Suppressor macrophage (primary cell): ENCODE measurements at regions not wholly inside any gene's neighbourhood (a gene's known extent, or its start where the extent isn't known, plus 50 kb on each side); places are given as distances from the start of the nearest gene placed in this dataset.
A peak's percentile ranks its signal among the peaks of the same experiment; 100 is the strongest.
"Not testable (repeated sequence)": the region's sequence is repeated elsewhere in the genome, so short reads cannot be mapped to it uniquely, and the experiment has no call there.

Source experiments
- DNase-seq, 4 experiments: peaks; one replicate each; pipeline ENCODE4 v3.0.0-alpha.2; 2020 to 2022

DNA sequence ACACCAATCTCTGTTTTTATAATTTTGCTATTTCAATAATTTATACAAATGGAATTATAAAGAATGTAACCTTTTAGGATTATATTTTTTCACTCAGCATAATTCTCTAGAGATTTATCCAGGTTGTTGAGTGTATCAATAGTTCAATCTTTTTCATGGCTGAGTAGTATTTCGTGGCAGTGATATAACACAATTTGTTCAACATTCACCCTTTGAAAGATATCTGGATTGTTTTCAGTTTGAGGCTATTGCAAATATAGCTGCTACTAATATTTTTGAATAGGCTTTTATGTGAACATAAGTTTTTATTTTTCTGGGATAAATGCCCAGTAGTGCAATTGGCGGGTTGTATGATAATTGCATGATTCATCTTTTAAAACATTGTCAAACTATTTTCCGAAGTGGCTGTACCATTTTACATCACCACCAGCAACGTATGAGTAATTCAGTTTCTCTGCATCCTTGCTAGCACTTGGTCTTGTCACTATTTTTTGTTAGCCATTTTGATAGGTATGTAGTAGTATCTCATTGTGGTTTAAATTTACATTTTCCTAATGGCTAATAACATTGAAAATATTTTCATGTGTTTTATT lies 55.6 kb upstream of the ABCD3 start:
- no peak for DNase-seq

DNA sequence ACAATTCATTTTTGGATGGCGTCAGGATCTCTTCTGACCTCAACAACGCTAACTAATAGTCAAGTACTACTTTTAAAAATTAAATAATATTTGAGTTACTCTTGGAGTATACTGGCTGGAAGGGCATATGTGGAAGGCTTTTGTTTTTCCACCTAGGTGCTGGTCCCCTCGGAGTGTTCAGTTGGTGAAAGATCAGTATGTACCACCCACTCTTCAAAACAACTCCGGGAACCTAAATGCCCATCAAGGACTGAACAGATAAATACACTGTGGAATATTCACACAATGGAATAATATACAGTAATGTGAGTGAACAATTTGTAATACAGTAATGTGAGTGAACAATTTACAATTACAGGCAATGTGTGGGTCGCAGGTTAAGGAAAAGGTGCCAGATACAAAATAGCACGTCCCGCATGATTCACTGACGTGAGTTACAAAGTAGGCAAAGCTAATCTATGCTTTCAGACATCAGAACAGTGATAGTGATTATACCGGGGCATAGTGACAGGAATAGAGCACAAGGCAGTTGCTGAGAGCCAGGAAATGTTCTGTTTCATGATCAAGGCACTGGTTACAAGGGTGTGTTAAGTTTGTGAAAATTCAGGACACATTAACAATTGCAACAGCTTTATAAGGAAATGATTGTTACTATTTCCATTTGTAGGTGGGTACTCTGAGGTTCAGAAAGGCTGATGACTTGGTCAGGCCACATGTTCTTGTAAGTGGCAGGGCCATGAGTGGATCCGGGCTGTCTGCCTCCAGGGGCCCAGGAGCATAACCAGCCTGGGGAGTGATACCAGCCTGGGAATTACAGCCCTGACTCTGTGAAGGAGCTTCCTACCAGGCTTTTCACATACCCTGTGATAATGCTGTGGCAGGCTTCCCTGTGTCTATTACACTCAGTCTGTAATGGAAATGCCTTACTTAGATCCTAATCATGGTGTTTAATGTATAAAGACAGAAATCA lies 59.3 kb upstream of the ABCD3 start:
- no peak for DNase-seq

- no peak for DNase-seq
These were observed 60.5 kb upstream of the ABCD3 start for GRCh38 chr1:94357661-94358060.

- DNase-seq: no peak
These were observed 62.7 kb upstream of the ABCD3 start for GRCh38 chr1:94355485-94355980.

GRCh38 chr1:94351481-94351880 lies 66.7 kb upstream of the ABCD3 start:
- no peak for DNase-seq

- no peak for DNase-seq
These were observed 67.8 kb upstream of the ABCD3 start for GRCh38 chr1:94350350-94350924.

DNA sequence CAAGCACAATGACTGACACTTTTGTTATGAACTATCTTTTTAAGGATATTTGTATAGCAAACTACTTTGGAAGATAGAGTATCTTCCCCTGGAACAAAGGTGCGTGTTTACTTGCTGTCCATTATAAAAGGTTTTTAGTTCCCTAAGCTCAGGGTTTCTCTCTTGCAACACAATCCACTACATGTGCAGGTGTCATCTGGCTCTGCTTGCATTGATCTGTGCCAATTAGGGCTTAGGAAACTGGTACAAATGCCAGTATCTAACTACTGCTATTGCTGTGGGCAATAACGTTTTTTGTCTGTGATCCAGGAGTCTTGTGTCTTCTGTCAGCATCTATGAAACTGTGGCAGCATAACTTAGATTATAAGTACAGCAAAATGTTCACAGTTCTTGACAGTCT lies 68.3 kb upstream of the ABCD3 start:
- DNase-seq: no peak

GRCh38 chr1:94348386-94348785 lies 69.8 kb upstream of the ABCD3 start:
- DNase-seq: not testable (repeated sequence)

DNA sequence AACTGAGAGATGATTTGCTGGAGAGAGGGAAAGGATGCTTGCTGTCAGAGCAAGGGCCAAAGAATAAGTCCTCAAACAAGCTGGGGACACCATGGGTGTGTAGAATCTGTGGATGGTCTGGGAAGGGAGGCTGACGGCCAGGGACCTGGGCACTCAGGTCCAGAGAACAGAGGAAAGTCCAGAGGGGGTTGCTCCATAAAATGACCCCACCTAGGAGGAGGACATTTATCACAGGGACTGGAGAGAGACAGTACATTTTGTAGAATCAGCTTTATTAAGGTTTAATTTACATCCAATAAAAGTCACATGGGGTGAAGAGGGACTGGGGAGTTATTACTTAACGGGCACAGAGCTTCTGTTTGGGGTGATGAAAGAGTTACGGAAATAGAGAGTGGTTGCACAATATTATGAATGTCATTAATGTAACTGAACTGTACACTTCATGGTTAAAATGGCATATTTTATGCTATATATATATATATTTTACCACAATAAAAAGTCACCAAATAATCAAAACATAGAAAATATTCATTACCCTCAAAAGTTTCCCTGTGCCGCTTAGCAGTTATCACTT lies 73.0 kb upstream of the ABCD3 start:
- peak; percentile 15 to 71 (median 44) for DNase-seq

GRCh38 chr1:94342416-94342815 lies 75.8 kb upstream of the ABCD3 start:
- no peak for DNase-seq

GRCh38 chr1:94339206-94339927 lies 78.8 kb upstream of the ABCD3 start:
- DNase-seq: peak; percentile 20 to 53 (median 51)

DNA sequence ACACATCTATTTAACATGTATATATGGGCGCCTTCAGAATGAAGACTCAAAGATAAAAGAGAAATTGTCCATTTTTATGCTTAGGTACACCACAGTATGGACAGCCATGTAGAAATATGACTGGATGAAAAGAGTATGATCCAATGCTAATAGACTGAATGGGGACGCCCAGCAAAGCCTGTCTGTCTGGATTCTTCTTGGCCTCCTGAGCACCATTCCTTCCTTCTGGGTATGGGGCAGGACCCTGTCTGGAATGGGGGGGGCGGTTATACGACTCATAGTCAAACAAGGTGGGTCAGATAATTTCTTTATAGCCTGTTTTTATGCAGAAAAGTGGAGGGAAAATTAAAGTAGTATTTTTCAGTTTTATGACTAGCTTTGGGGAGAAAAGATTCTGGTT lies 81.2 kb upstream of the ABCD3 start:
- no peak for DNase-seq

- peak; percentile 78 to 90 (median 84) for DNase-seq
These were observed 82.2 kb upstream of the ABCD3 start for GRCh38 chr1:94335950-94336349.

- no peak for DNase-seq
These were observed 82.7 kb upstream of the ABCD3 start for GRCh38 chr1:94335447-94335846.

GRCh38 chr1:94334764-94335163 lies 83.4 kb upstream of the ABCD3 start:
- no peak for DNase-seq

DNA sequence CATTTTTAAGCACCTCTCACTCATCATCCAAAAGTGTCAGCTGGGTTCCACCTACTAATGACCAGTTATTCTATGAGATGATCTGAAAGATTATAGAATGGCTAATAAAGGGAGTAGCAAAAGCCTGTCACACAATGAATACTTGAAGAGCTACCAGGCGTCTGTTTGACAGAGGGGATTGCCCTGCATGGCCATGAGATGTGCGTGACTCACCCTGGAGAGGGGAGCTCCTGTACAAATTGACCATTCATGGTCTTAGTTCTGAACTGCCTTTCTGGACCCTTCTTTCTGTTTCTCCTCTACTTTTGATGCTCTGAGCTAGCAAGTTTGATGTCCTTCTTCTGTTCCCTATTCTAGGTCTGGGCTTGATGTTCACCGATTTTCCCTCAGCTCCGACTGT lies 85.2 kb upstream of the ABCD3 start:
- DNase-seq: no peak

- no peak for DNase-seq
These were observed 85.7 kb upstream of the ABCD3 start for GRCh38 chr1:94332516-94332915.

GRCh38 chr1:94329986-94330385 lies 88.2 kb upstream of the ABCD3 start:
- DNase-seq: peak in 1 of 4 experiments; percentile 13

DNA sequence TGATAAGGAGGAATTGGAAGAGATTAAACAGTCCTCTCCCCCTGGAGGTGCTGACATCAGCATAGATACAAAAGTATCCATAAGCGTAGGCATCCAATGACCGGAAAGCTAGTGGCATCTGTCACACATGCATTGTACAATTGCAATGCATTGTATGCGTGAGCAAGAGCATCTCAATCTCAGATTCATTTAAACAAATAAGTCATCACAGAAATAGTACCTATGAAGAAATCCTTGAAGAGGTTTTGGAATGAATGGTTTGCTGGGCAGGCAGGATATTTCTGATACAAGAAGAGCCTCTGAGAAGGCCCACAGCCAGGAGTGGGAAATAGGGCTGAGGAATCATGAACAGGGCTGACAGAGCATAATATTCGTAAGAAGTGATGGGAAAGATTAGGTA lies 88.9 kb upstream of the ABCD3 start:
- no peak for DNase-seq

GRCh38 chr1:94327001-94327690 lies 89.8 kb upstream of the ARHGAP29 start:
- peak in 2 of 4 experiments; percentile 14 to 21 for DNase-seq

GRCh38 chr1:94326329-94326728 lies 88.9 kb upstream of the ARHGAP29 start:
- DNase-seq: no peak
